A673 (cell line): ENCODE measurements at regions not wholly inside any gene's neighbourhood (a gene's known extent, or its start where the extent isn't known, plus 50 kb on each side); places are given as distances from the start of the nearest gene placed in this dataset.

ENCODE experiments used
- EZH2 ChIP-seq: fragments of 200-600 bp; sonication (generic); IDR thresholded peaks from 2 replicates; pipeline ENCODE4 v1.6.1; 2017; ENCODE audit warnings: borderline replicate concordance, low read depth, mild to moderate bottlenecking, mixed read lengths, antibody characterized with exemption, low read length; ENCODE audit not compliant: poor library complexity, severe bottlenecking
- TF ChIP-seq, protein P1 (sequence below): fragments of 300-800, 200-600 bp; sonication (generic); conservative IDR thresholded peaks from 2 replicates; pipeline ENCODE4 v1.5.1; 2017; ENCODE audit warnings: low read depth, mild to moderate bottlenecking, antibody characterized with exemption, low read length, moderate library complexity, mixed read lengths

DNA sequence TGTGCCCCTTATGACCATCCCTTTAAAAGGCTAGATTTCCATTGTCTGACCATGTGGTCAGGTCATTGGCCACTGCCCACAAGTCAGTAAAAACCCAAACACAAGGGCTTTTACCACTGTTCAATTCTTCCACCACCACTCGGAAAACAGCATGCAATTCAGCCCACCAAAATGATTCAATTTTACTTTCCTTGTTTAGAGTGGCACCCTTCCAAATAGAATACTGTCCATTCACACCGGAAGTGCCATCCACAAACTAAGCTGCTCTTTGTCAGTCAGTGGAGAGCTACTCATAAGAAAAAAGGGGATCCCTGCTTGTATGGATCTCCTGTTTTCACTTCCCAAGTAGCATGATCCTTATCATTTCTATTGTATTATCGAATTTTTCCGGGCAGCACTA lies 350.7 kb upstream of the MBL2 start:
- TF ChIP-seq, protein P1, sequence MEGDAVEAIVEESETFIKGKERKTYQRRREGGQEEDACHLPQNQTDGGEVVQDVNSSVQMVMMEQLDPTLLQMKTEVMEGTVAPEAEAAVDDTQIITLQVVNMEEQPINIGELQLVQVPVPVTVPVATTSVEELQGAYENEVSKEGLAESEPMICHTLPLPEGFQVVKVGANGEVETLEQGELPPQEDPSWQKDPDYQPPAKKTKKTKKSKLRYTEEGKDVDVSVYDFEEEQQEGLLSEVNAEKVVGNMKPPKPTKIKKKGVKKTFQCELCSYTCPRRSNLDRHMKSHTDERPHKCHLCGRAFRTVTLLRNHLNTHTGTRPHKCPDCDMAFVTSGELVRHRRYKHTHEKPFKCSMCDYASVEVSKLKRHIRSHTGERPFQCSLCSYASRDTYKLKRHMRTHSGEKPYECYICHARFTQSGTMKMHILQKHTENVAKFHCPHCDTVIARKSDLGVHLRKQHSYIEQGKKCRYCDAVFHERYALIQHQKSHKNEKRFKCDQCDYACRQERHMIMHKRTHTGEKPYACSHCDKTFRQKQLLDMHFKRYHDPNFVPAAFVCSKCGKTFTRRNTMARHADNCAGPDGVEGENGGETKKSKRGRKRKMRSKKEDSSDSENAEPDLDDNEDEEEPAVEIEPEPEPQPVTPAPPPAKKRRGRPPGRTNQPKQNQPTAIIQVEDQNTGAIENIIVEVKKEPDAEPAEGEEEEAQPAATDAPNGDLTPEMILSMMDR = no peak
- TF ChIP-seq EZH2 = no peak
